Liver (tissue), 7 donors: ENCODE measurements at regions not wholly inside any gene's neighbourhood (a gene's known extent, or its start where the extent isn't known, plus 50 kb on each side); places are given as distances from the start of the nearest gene placed in this dataset.

Experiments used
- DNase-seq: peaks from one replicate; pipeline ENCODE4 v3.0.0-alpha.2; 2017; ENCODE audit warnings: low spot score
- H3K27ac ChIP-seq, 2 donors: one replicate each; pipeline ENCODE4 v1.7.0; 2013; ENCODE audit warnings: inconsistent platforms in 2 of 2, low read length in 2 of 2, control low read depth in 1 of 2, low read depth in 1 of 2, mild to moderate bottlenecking in 1 of 2
- H3K27me3 ChIP-seq, 4 donors: one replicate each; pipeline versions ENCODE4 v1.6.1 to v1.7.0; 2013; ENCODE audit warnings: low read length in 3 of 4, inconsistent platforms in 1 of 4, mild to moderate bottlenecking in 1 of 4, moderate library complexity in 1 of 4; ENCODE audit not compliant: control insufficient read depth in 4 of 4, insufficient read depth in 4 of 4
- H3K36me3 ChIP-seq, 4 donors: one replicate each; pipeline versions ENCODE4 v1.6.1 to v1.7.0; 2013; ENCODE audit warnings: low read length in 3 of 4, mild to moderate bottlenecking in 3 of 4, low read depth in 1 of 4, moderate library complexity in 1 of 4; ENCODE audit not compliant: control insufficient read depth in 4 of 4, insufficient read depth in 3 of 4
- H3K4me1 ChIP-seq, 4 donors: one replicate each; pipeline versions ENCODE4 v1.6.1 to v1.7.0; 2013; ENCODE audit warnings: low read length in 3 of 4, mild to moderate bottlenecking in 3 of 4, moderate library complexity in 1 of 4; ENCODE audit not compliant: control insufficient read depth in 4 of 4, insufficient read depth in 4 of 4
- H3K4me3 ChIP-seq, 3 donors: one replicate each; pipeline versions ENCODE4 v1.6.1 to v1.7.0; 2013; ENCODE audit warnings: low read length in 3 of 3, control low read depth in 1 of 3, low read depth in 1 of 3, mild to moderate bottlenecking in 1 of 3
- H3K9ac ChIP-seq, 2 donors: one replicate each; pipeline ENCODE4 v1.7.0; 2013; ENCODE audit warnings: low read length in 2 of 2, mild to moderate bottlenecking in 2 of 2, moderate library complexity in 2 of 2, control low read depth in 1 of 2, low read depth in 1 of 2
- H3K9me3 ChIP-seq, 4 donors: one replicate each; pipeline versions ENCODE4 v1.6.1 to v1.7.0; 2013; ENCODE audit warnings: low read length in 3 of 4; ENCODE audit not compliant: control insufficient read depth in 4 of 4
- EGR1 ChIP-seq, 2 donors: IDR thresholded peaks; 2 replicates each; pipeline ENCODE4 v1.6.1; 2016 to 2018; ENCODE audit warnings: antibody characterized with exemption in 2 of 2, low read depth in 2 of 2
- FOXA2 ChIP-seq: IDR thresholded peaks from 2 replicates; pipeline ENCODE4 v1.6.1; 2016; ENCODE audit warnings: antibody characterized with exemption
- HNF4G ChIP-seq: IDR thresholded peaks from 2 replicates; pipeline ENCODE4 v1.6.1; 2016; ENCODE audit warnings: antibody characterized with exemption
- JUND ChIP-seq, 2 donors: IDR thresholded peaks; 2 replicates each; pipeline ENCODE4 v1.6.1; 2016; ENCODE audit warnings: antibody characterized with exemption in 2 of 2
- MAX ChIP-seq: IDR thresholded peaks from 2 replicates; pipeline ENCODE4 v1.6.1; 2016; ENCODE audit warnings: antibody characterized with exemption
- RXRA ChIP-seq, 2 donors: IDR thresholded peaks; 2 replicates each; pipeline ENCODE4 v1.6.1; 2017 to 2018; ENCODE audit warnings: antibody characterized with exemption in 2 of 2, mild to moderate bottlenecking in 1 of 2
- TAF1 ChIP-seq: conservative IDR thresholded peaks from 2 replicates; pipeline ENCODE4 v1.6.1; 2016; ENCODE audit warnings: antibody characterized with exemption, mild to moderate bottlenecking
- YY1 ChIP-seq: IDR thresholded peaks from 2 replicates; pipeline ENCODE4 v1.6.1; 2016; ENCODE audit warnings: antibody characterized with exemption, mild to moderate bottlenecking
- WGBS: extraction: QIAGEN DNeasy Blood & Tissue Kit; methylation state at CpG from one replicate; pipeline ENCODE4 v1.1.7; 2013; 5-methylcytosine and 5-hydroxymethylcytosine counted together
- TF ChIP-seq, protein P1 (sequence below): IDR thresholded peaks from 2 replicates; pipeline ENCODE4 v1.6.1; 2016; ENCODE audit warnings: antibody characterized with exemption
- TF ChIP-seq, protein P2 (sequence below): IDR thresholded peaks from 2 replicates; pipeline ENCODE4 v1.6.1; 2016; ENCODE audit warnings: antibody characterized with exemption
- donor health status: healthy.
- donor health status: healthy.
- donor health status: healthy.
- donor health status: healthy.

GRCh38 chr21:30935889-30936168, 54.4 kb upstream of the KRTAP11-1 start (continued):
- no peak for TF ChIP-seq TAF1

DNA sequence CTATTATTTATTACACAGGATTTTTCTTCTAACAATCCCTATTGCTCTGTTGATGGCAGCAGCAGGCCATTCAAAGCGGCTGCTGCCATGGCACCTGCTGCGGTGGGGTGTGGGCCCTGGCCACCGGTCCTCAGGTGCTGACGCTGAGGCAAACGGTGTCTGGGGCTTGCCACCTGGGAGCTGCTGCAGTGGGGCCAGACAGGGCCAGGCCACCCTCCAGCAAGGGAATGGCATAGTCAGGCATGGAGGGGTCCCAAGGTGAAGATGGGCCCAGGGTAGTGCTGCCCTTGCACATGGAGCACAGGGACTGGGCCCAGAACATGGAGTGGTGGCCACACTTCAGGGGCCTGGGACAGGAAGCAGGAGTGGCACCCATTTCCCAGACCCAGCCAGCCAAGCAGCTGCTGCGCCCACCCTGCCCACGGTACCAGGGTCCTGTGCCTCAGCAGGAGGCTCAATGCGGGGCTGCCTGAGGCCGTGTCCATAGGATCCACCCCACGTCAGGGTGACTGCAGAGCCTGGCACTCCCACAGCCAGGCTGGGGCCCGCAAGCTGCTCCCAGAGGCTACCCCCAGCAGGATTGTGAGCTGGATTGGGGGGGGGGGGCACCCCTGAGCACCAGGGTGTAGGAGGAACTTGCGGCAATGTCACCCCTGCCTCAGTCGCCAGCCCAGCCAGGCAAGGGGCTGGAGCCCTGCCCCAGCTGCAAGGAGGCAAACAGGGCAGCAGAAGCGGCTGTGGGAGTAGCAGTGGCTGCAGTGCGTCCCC, 53.9 kb upstream of the KRTAP11-1 start:
- H3K36me3 ChIP-seq: no peaks in the 10 kb centered on the region
- H3K9ac ChIP-seq: no peak overlapping the region
- no peak overlapping the region for H3K27ac ChIP-seq
- no peak overlapping the region for H3K4me3 ChIP-seq
- H3K27me3 ChIP-seq: no peaks in the 10 kb centered on the region
- TF ChIP-seq, protein P1, sequence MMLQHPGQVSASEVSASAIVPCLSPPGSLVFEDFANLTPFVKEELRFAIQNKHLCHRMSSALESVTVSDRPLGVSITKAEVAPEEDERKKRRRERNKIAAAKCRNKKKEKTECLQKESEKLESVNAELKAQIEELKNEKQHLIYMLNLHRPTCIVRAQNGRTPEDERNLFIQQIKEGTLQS: no peak
- TF ChIP-seq, protein P2, sequence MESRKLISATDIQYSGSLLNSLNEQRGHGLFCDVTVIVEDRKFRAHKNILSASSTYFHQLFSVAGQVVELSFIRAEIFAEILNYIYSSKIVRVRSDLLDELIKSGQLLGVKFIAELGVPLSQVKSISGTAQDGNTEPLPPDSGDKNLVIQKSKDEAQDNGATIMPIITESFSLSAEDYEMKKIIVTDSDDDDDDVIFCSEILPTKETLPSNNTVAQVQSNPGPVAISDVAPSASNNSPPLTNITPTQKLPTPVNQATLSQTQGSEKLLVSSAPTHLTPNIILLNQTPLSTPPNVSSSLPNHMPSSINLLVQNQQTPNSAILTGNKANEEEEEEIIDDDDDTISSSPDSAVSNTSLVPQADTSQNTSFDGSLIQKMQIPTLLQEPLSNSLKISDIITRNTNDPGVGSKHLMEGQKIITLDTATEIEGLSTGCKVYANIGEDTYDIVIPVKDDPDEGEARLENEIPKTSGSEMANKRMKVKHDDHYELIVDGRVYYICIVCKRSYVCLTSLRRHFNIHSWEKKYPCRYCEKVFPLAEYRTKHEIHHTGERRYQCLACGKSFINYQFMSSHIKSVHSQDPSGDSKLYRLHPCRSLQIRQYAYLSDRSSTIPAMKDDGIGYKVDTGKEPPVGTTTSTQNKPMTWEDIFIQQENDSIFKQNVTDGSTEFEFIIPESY: no peak
- TF ChIP-seq JUND (IDR thresholded peaks at IDR 0.05): no peak
- WGBS: 91% methylated on average over 15 of the region's 15 CpGs
- peaks cover 0 to 2% (median 0%) of the 10 kb centered on the region in 4 donors for H3K9me3 ChIP-seq
- no peaks in the 10 kb centered on the region for H3K4me1 ChIP-seq
- DNase-seq: no peak

DNA sequence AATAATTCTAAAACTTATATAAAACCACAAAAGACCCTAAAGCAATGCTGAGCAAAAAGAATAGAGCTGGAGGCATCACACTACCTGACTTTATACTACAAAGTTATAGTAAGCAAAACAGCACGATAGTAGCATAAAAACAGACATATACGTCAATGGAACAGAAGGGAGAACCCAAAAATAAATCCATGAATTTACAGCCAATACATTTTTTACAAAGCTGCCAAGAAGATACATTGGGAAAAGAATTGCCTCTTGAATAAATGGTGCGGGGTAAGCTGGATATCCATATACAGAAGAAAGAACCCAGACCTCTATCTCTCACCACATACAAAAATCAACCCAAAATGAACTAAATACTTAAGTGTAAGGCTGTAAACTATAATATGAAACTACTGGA, 51.3 kb upstream of the KRTAP11-1 start:
- TF ChIP-seq JUND (IDR thresholded peaks at IDR 0.05) (no peak), MAX (no peak), FOXA2 (no peak), RXRA (IDR thresholded peaks at IDR 0.05) (no peak), EGR1 (IDR thresholded peaks at IDR 0.05; ENCODE audit: low read depth in 2 of 2) (no peak), HNF4G (no peak), YY1 (no peak)
- TF ChIP-seq, protein P1: no peak
- no peaks in the 10 kb centered on the region for H3K27me3 ChIP-seq
- no peak for DNase-seq
- H3K36me3 ChIP-seq: no peaks in the 10 kb centered on the region
- WGBS: 70% methylated on average over 3 of the region's 3 CpGs
- peaks cover 0 to 2% (median 0%) of the 10 kb centered on the region in 4 donors for H3K9me3 ChIP-seq
- H3K4me1 ChIP-seq: no peaks in the 10 kb centered on the region
- no peak overlapping the region for H3K9ac ChIP-seq
- no peak overlapping the region for H3K27ac ChIP-seq
- no peak overlapping the region for H3K4me3 ChIP-seq
